Liver (tissue), 8 donors: ENCODE measurements at regions not wholly inside any gene's neighbourhood (a gene's known extent, or its start where the extent isn't known, plus 50 kb on each side); places are given as distances from the start of the nearest gene placed in this dataset.
A peak's percentile ranks its signal among the peaks of the same experiment; 100 is the strongest.

Experiments used
- DNase-seq: peaks from one replicate; pipeline ENCODE4 v3.0.0-alpha.2; 2017; ENCODE audit warnings: low spot score
- H3K27ac ChIP-seq, 2 donors: one replicate each; pipeline ENCODE4 v1.7.0; 2013; ENCODE audit warnings: inconsistent platforms in 2 of 2, low read length in 2 of 2, control low read depth in 1 of 2, low read depth in 1 of 2, mild to moderate bottlenecking in 1 of 2
- H3K27me3 ChIP-seq, 4 donors: one replicate each; pipeline versions ENCODE4 v1.6.1 to v1.7.0; 2013; ENCODE audit warnings: low read length in 3 of 4, inconsistent platforms in 1 of 4, mild to moderate bottlenecking in 1 of 4, moderate library complexity in 1 of 4; ENCODE audit not compliant: control insufficient read depth in 4 of 4, insufficient read depth in 4 of 4
- H3K36me3 ChIP-seq, 4 donors: one replicate each; pipeline versions ENCODE4 v1.6.1 to v1.7.0; 2013; ENCODE audit warnings: low read length in 3 of 4, mild to moderate bottlenecking in 3 of 4, low read depth in 1 of 4, moderate library complexity in 1 of 4; ENCODE audit not compliant: control insufficient read depth in 4 of 4, insufficient read depth in 3 of 4
- H3K4me1 ChIP-seq, 4 donors: one replicate each; pipeline versions ENCODE4 v1.6.1 to v1.7.0; 2013; ENCODE audit warnings: low read length in 3 of 4, mild to moderate bottlenecking in 3 of 4, moderate library complexity in 1 of 4; ENCODE audit not compliant: control insufficient read depth in 4 of 4, insufficient read depth in 4 of 4
- H3K4me3 ChIP-seq, 3 donors: one replicate each; pipeline versions ENCODE4 v1.6.1 to v1.7.0; 2013; ENCODE audit warnings: low read length in 3 of 3, control low read depth in 1 of 3, low read depth in 1 of 3, mild to moderate bottlenecking in 1 of 3
- H3K9ac ChIP-seq, 2 donors: one replicate each; pipeline ENCODE4 v1.7.0; 2013; ENCODE audit warnings: low read length in 2 of 2, mild to moderate bottlenecking in 2 of 2, moderate library complexity in 2 of 2, control low read depth in 1 of 2, low read depth in 1 of 2
- H3K9me3 ChIP-seq, 4 donors: one replicate each; pipeline versions ENCODE4 v1.6.1 to v1.7.0; 2013; ENCODE audit warnings: low read length in 3 of 4; ENCODE audit not compliant: control insufficient read depth in 4 of 4
- EGR1 ChIP-seq, 2 donors: IDR thresholded peaks; 2 replicates each; pipeline ENCODE4 v1.6.1; 2016 to 2018; ENCODE audit warnings: antibody characterized with exemption in 2 of 2, low read depth in 2 of 2
- FOXA1 ChIP-seq: IDR thresholded peaks from 2 replicates; pipeline ENCODE4 v1.6.1; 2016; ENCODE audit warnings: antibody characterized with exemption
- FOXA2 ChIP-seq: IDR thresholded peaks from 2 replicates; pipeline ENCODE4 v1.6.1; 2016; ENCODE audit warnings: antibody characterized with exemption
- GABPA ChIP-seq, 2 donors: IDR thresholded peaks in 1 of 2; conservative IDR thresholded peaks in 1 of 2; 2 replicates each; pipeline ENCODE4 v1.6.1; 2016; ENCODE audit warnings: antibody characterized with exemption in 2 of 2, mild to moderate bottlenecking in 1 of 2, moderate library complexity in 1 of 2
- HNF4A ChIP-seq, 2 donors: conservative IDR thresholded peaks; 2 replicates each; pipeline ENCODE4 v1.6.1; 2016; ENCODE audit warnings: antibody characterized with exemption in 2 of 2, mild to moderate bottlenecking in 2 of 2
- NR2F2 ChIP-seq: IDR thresholded peaks from 2 replicates; pipeline ENCODE4 v1.6.1; 2016; ENCODE audit warnings: antibody characterized with exemption
- RAD21 ChIP-seq, 2 donors: IDR thresholded peaks; 2 replicates each; pipeline ENCODE4 v1.6.1; 2016; ENCODE audit warnings: antibody characterized with exemption in 2 of 2, mild to moderate bottlenecking in 2 of 2
- SP1 ChIP-seq: IDR thresholded peaks from 2 replicates; pipeline ENCODE4 v1.6.1; 2018; ENCODE audit warnings: antibody characterized with exemption, mild to moderate bottlenecking
- WGBS: extraction: QIAGEN DNeasy Blood & Tissue Kit; methylation state at CpG from one replicate; pipeline ENCODE4 v1.1.7; 2013; 5-methylcytosine and 5-hydroxymethylcytosine counted together
- TF ChIP-seq, protein P1 (sequence below): fragments of 150-350 bp; IDR thresholded peaks from 2 replicates; pipeline ENCODE4 v1.5.1; 2017; ENCODE audit warnings: improper control_type of control experiment, low read depth, low read length; ENCODE audit not compliant: missing input control
- TF ChIP-seq, protein P2 (sequence below): IDR thresholded peaks from 2 replicates; pipeline ENCODE4 v1.6.1; 2016; ENCODE audit warnings: antibody characterized with exemption
- TF ChIP-seq, protein P3 (sequence below): IDR thresholded peaks from 2 replicates; pipeline ENCODE4 v1.6.1; 2016; ENCODE audit warnings: antibody characterized with exemption, mild to moderate bottlenecking
- TF ChIP-seq, protein P4 (sequence below): IDR thresholded peaks from 2 replicates; pipeline ENCODE4 v1.6.1; 2016; ENCODE audit warnings: antibody characterized with exemption
- TF ChIP-seq, protein P5 (sequence below): IDR thresholded peaks from 2 replicates; pipeline ENCODE4 v1.6.1; 2016; ENCODE audit warnings: antibody characterized with exemption
- donor health status: healthy.
- donor health status: healthy.
- donor health status: healthy.
- donor health status: healthy.
- donor health status: healthy.

DNA sequence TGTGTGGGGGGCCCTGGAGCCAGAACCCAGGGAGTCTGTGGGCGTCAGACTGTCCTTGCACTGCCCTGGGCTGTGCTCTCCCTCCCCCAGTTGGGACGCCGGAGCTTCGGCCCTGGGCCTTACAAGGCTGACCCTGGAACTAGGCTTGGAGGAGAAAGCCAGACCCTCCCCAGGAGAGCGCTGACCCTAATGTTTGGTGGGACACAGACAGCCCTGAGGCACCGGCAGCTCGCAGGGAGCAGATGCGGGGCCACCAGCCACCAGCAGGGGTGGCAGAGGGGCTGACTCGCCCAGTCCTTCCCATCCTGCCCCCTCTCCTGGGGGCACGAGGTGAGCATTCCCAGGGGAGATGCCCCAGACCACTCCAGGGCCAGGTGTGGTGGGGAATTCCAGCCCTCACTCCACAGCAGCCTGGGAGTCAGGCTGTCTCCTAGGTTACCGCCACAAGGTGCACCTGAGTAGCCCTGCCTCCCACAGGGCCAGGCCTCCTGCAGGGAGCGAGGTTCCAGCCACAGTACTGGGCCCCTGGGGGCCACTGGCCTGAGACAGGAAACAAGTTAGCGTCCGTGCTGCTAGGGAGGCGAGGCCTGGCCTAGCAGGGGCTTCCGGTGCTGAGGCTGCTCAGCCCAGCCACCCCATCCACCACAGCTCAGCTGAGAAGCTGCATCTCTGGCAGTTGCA lies 134.6 kb downstream of the OLFM1 start:
- WGBS = 62% methylated on average over 16 of the region's 16 CpGs
- no peak overlapping the region for H3K9ac ChIP-seq
- peaks cover 0 to 8% (median 1%) of the 10 kb centered on the region in 4 donors for H3K27me3 ChIP-seq
- TF ChIP-seq RAD21 (IDR thresholded peaks at IDR 0.05) (no peak), FOXA2 (no peak)
- TF ChIP-seq, protein P1, sequence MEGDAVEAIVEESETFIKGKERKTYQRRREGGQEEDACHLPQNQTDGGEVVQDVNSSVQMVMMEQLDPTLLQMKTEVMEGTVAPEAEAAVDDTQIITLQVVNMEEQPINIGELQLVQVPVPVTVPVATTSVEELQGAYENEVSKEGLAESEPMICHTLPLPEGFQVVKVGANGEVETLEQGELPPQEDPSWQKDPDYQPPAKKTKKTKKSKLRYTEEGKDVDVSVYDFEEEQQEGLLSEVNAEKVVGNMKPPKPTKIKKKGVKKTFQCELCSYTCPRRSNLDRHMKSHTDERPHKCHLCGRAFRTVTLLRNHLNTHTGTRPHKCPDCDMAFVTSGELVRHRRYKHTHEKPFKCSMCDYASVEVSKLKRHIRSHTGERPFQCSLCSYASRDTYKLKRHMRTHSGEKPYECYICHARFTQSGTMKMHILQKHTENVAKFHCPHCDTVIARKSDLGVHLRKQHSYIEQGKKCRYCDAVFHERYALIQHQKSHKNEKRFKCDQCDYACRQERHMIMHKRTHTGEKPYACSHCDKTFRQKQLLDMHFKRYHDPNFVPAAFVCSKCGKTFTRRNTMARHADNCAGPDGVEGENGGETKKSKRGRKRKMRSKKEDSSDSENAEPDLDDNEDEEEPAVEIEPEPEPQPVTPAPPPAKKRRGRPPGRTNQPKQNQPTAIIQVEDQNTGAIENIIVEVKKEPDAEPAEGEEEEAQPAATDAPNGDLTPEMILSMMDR = peak; percentile 3
- no peak overlapping the region for H3K4me3 ChIP-seq
- H3K4me1 ChIP-seq = peaks cover 0 to 9% (median 6%) of the 10 kb centered on the region in 4 donors
- H3K27ac ChIP-seq = no peak overlapping the region
- H3K9me3 ChIP-seq = no peaks in the 10 kb centered on the region
- no peaks in the 10 kb centered on the region for H3K36me3 ChIP-seq
- DNase-seq = no peak

DNA sequence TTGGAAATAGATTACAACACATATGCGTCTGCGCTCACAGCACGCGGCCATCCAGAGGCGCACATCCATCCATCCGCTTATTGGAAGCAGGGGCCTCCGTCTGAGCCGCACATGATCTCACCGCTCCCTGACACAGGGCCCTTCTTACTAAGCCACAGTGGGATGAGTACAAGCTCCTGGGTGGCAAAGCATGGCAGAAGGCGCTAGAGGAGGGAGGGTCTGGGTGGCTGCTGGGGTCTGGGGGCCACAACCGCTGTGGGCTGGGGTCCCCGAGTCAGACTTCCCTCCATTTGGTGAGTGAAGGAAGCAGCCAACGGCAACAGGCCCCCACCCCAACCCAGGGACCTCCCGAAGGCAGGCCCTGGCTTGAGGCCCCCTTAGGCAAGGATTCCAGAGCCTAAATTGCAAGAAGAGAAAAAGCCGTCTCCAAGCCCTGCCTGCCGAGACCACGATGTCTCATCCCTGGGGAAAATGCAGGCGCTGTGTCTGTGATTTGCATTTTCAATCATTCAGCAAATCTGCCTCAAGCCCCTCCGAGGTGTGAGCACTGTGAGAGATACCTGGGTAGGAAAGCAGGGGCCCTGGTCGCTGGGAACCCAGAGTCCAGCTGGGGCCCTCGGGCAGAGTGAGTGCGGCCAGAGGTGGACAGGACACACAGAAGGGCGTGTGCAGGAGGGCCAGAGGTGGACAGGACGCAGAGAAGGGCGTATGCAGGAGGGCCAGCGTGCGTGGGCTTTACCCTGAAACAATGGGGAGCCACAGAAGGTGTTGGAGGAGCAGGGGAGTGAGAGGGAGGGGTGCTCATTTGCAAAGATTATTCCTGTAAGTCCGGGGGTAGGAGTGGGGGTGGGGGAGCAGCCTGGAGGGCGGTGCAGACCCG lies 135.7 kb downstream of the OLFM1 start:
- H3K4me1 ChIP-seq = peaks cover 0 to 9% (median 6%) of the 10 kb centered on the region in 4 donors
- H3K9ac ChIP-seq = no peak overlapping the region
- H3K27ac ChIP-seq = no peak overlapping the region
- TF ChIP-seq, protein P2, sequence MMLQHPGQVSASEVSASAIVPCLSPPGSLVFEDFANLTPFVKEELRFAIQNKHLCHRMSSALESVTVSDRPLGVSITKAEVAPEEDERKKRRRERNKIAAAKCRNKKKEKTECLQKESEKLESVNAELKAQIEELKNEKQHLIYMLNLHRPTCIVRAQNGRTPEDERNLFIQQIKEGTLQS = no peak
- TF ChIP-seq, protein P3, sequence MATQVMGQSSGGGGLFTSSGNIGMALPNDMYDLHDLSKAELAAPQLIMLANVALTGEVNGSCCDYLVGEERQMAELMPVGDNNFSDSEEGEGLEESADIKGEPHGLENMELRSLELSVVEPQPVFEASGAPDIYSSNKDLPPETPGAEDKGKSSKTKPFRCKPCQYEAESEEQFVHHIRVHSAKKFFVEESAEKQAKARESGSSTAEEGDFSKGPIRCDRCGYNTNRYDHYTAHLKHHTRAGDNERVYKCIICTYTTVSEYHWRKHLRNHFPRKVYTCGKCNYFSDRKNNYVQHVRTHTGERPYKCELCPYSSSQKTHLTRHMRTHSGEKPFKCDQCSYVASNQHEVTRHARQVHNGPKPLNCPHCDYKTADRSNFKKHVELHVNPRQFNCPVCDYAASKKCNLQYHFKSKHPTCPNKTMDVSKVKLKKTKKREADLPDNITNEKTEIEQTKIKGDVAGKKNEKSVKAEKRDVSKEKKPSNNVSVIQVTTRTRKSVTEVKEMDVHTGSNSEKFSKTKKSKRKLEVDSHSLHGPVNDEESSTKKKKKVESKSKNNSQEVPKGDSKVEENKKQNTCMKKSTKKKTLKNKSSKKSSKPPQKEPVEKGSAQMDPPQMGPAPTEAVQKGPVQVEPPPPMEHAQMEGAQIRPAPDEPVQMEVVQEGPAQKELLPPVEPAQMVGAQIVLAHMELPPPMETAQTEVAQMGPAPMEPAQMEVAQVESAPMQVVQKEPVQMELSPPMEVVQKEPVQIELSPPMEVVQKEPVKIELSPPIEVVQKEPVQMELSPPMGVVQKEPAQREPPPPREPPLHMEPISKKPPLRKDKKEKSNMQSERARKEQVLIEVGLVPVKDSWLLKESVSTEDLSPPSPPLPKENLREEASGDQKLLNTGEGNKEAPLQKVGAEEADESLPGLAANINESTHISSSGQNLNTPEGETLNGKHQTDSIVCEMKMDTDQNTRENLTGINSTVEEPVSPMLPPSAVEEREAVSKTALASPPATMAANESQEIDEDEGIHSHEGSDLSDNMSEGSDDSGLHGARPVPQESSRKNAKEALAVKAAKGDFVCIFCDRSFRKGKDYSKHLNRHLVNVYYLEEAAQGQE = no peak
- TF ChIP-seq RAD21 (IDR thresholded peaks at IDR 0.05) = no peak
- no peak for TF ChIP-seq FOXA2
- TF ChIP-seq, protein P4, sequence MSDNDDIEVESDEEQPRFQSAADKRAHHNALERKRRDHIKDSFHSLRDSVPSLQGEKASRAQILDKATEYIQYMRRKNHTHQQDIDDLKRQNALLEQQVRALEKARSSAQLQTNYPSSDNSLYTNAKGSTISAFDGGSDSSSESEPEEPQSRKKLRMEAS = no peak
- no peak for TF ChIP-seq NR2F2
- TF ChIP-seq FOXA1 = no peak
- TF ChIP-seq, protein P1 = no peak
- TF ChIP-seq EGR1 (IDR thresholded peaks at IDR 0.05; ENCODE audit: low read depth in 2 of 2) = no peak
- TF ChIP-seq, protein P5, sequence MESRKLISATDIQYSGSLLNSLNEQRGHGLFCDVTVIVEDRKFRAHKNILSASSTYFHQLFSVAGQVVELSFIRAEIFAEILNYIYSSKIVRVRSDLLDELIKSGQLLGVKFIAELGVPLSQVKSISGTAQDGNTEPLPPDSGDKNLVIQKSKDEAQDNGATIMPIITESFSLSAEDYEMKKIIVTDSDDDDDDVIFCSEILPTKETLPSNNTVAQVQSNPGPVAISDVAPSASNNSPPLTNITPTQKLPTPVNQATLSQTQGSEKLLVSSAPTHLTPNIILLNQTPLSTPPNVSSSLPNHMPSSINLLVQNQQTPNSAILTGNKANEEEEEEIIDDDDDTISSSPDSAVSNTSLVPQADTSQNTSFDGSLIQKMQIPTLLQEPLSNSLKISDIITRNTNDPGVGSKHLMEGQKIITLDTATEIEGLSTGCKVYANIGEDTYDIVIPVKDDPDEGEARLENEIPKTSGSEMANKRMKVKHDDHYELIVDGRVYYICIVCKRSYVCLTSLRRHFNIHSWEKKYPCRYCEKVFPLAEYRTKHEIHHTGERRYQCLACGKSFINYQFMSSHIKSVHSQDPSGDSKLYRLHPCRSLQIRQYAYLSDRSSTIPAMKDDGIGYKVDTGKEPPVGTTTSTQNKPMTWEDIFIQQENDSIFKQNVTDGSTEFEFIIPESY = no peak
- TF ChIP-seq SP1 = no peak
- no peak for TF ChIP-seq GABPA (IDR thresholded peaks at IDR 0.05 in 1 of 2, conservative IDR thresholded peaks at IDR 0.05 in 1 of 2)
- no peak for TF ChIP-seq HNF4A (conservative IDR thresholded peaks at IDR 0.05)
- H3K36me3 ChIP-seq = no peaks in the 10 kb centered on the region
- H3K4me3 ChIP-seq = no peak overlapping the region
- H3K27me3 ChIP-seq = peaks cover 0 to 6% (median 1%) of the 10 kb centered on the region in 4 donors
- 68% methylated on average over 30 of the region's 30 CpGs for WGBS
- H3K9me3 ChIP-seq = no peaks in the 10 kb centered on the region
- no peak for DNase-seq
